ENCODE measurements at regions not wholly inside any gene's neighbourhood (a gene's known extent, or its start where the extent isn't known, plus 50 kb on each side); places are given as distances from the start of the nearest gene placed in this dataset.

DNA sequence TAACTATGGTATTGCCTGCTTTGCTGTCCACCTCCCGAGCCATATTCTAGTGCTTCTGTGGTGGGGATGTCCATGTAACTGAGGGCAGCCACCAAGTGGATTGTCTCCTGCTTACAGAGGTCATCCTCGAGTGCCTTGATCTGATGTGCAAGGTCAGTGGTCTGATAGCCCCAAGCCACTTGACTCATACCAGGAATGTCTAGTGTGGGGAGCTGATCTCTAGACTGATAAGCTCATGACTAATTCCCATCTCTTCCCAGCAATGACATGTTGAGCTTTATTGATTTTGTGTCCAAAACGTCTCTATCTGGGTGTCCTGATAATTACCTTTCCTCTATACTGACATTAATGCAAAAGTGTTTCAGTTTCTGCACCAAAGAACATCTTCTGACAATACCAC is 168.4 kb upstream of the WDR1 start:
- intact Hi-C loops (cut with DNase I) = no loop called here
- no peaks in the 10 kb centered on the region for H3K9me3 ChIP-seq (ENCODE audit: control insufficient read depth in 2 of 3, insufficient read depth in 1 of 3, low read length in 3 of 3)
- DNase-seq (no peak), FAIRE-seq (no peak)
- TF ChIP-seq, protein P1, sequence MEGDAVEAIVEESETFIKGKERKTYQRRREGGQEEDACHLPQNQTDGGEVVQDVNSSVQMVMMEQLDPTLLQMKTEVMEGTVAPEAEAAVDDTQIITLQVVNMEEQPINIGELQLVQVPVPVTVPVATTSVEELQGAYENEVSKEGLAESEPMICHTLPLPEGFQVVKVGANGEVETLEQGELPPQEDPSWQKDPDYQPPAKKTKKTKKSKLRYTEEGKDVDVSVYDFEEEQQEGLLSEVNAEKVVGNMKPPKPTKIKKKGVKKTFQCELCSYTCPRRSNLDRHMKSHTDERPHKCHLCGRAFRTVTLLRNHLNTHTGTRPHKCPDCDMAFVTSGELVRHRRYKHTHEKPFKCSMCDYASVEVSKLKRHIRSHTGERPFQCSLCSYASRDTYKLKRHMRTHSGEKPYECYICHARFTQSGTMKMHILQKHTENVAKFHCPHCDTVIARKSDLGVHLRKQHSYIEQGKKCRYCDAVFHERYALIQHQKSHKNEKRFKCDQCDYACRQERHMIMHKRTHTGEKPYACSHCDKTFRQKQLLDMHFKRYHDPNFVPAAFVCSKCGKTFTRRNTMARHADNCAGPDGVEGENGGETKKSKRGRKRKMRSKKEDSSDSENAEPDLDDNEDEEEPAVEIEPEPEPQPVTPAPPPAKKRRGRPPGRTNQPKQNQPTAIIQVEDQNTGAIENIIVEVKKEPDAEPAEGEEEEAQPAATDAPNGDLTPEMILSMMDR (IDR thresholded peaks at IDR 0.05; ENCODE audit: borderline replicate concordance, extremely low read depth, insufficient read depth) = no peak
- H3K9ac ChIP-seq (ENCODE audit: low read length in 3 of 3) = no peak overlapping the region
- H3K4me1 ChIP-seq (ENCODE audit: control insufficient read depth in 2 of 3, insufficient read depth in 2 of 3, low read depth in 1 of 3, low read length in 3 of 3) = no peaks in the 10 kb centered on the region
- H3K36me3 ChIP-seq (ENCODE audit: control insufficient read depth in 2 of 3, insufficient read depth in 3 of 3, low read length in 3 of 3) = no peaks in the 10 kb centered on the region
- no peak overlapping the region for H3K4me3 ChIP-seq (ENCODE audit: low read length in 3 of 3)
- H3K27me3 ChIP-seq (ENCODE audit: control insufficient read depth, insufficient read depth, low read length) = no peaks in the 10 kb centered on the region
- no peak overlapping the region for H3K27ac ChIP-seq (ENCODE audit: low read depth in 2 of 2, low read length in 2 of 2)

DNA sequence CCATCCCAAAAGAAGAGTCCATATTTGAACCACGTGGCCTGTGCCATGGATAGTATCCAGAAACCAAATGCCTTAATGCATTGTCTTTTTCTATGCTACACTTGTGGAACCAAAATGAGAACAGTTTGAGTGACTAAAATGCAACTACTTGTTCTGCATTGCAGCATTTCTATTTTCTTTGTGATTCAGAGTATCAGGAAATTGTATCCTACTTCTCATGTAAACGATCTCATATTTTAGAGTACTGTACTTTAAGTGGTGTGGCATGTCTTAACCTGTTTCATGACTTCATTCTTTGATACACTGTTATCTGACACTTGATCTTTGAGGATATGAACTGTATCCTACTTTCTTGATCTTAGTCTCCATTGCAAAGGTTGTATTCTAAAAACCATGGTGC is 167.2 kb upstream of the WDR1 start:
- no peaks in the 10 kb centered on the region for H3K27me3 ChIP-seq (ENCODE audit: control insufficient read depth, insufficient read depth, low read length)
- intact Hi-C loops (cut with DNase I) = no loop called here
- H3K4me3 ChIP-seq (ENCODE audit: low read length in 3 of 3) = no peak overlapping the region
- H3K4me1 ChIP-seq (ENCODE audit: control insufficient read depth in 2 of 3, insufficient read depth in 2 of 3, low read depth in 1 of 3, low read length in 3 of 3) = no peaks in the 10 kb centered on the region
- H3K36me3 ChIP-seq (ENCODE audit: control insufficient read depth in 2 of 3, insufficient read depth in 3 of 3, low read length in 3 of 3) = no peaks in the 10 kb centered on the region
- DNase-seq (no peak), FAIRE-seq (no peak)
- no peak overlapping the region for H3K9ac ChIP-seq (ENCODE audit: low read length in 3 of 3)
- no peak overlapping the region for H3K27ac ChIP-seq (ENCODE audit: low read depth in 2 of 2, low read length in 2 of 2)
- TF ChIP-seq, protein P1 (IDR thresholded peaks at IDR 0.05; ENCODE audit: borderline replicate concordance, extremely low read depth, insufficient read depth) = no peak
- H3K9me3 ChIP-seq (ENCODE audit: control insufficient read depth in 2 of 3, insufficient read depth in 1 of 3, low read length in 3 of 3) = no peaks in the 10 kb centered on the region

DNA sequence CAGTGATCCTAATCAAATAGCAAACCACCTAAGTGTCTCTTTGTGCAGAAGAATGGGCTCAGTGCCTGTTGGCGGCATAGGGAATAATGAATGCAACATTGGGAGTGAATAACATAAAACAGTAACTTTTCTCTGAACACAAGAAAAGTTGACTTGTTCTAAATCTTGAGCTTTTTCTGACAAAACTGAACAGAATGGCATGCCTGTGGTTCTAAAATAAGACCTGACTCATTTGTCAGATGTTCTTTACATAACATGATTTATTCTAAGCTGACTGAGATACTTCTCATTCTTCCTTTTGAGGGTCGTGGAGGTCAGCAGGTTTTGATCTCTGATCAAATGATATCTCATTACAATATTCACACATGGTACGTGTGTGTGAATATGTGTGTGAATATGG is 165.4 kb upstream of the WDR1 start:
- DNase-seq = no peak
- H3K27ac ChIP-seq (ENCODE audit: low read depth in 2 of 2, low read length in 2 of 2) = no peak overlapping the region
- no peak overlapping the region for H3K9ac ChIP-seq (ENCODE audit: low read length in 3 of 3)
- TF ChIP-seq, protein P1 (IDR thresholded peaks at IDR 0.05; ENCODE audit: borderline replicate concordance, extremely low read depth, insufficient read depth) = no peak
- no peaks in the 10 kb centered on the region for H3K4me1 ChIP-seq (ENCODE audit: control insufficient read depth in 2 of 3, insufficient read depth in 2 of 3, low read depth in 1 of 3, low read length in 3 of 3)
- H3K27me3 ChIP-seq (ENCODE audit: control insufficient read depth, insufficient read depth, low read length) = no peaks in the 10 kb centered on the region
- H3K9me3 ChIP-seq (ENCODE audit: control insufficient read depth in 2 of 3, insufficient read depth in 1 of 3, low read length in 3 of 3) = no peaks in the 10 kb centered on the region
- FAIRE-seq = no peak
- no peak overlapping the region for H3K4me3 ChIP-seq (ENCODE audit: low read length in 3 of 3)
- intact Hi-C loops (cut with DNase I) = no loop called here
- H3K36me3 ChIP-seq (ENCODE audit: control insufficient read depth in 2 of 3, insufficient read depth in 3 of 3, low read length in 3 of 3) = no peaks in the 10 kb centered on the region

DNA sequence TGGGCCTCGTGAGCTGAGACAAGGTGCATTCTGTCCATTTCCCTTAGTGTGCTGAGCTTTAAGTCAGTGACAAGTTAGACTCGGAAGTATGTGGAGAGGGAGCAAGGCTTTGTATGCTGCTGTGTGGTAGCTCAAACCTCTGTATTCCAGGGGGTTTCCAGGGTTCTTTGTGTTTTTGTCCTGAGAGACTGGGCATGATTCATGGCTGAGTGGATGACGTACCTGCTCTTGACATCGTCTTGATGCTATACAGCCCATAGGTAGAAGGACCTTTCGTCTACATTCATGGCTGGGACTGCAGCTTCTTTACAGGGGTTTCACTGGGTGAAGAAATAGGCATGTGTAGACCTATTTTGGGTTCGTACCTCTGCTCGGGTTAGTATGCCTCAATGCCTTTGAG is 162.7 kb upstream of the WDR1 start:
- H3K4me1 ChIP-seq (ENCODE audit: control insufficient read depth in 2 of 3, insufficient read depth in 2 of 3, low read depth in 1 of 3, low read length in 3 of 3) = no peaks in the 10 kb centered on the region
- no peaks in the 10 kb centered on the region for H3K27me3 ChIP-seq (ENCODE audit: control insufficient read depth, insufficient read depth, low read length)
- H3K27ac ChIP-seq (ENCODE audit: low read depth in 2 of 2, low read length in 2 of 2) = no peak overlapping the region
- no peaks in the 10 kb centered on the region for H3K36me3 ChIP-seq (ENCODE audit: control insufficient read depth in 2 of 3, insufficient read depth in 3 of 3, low read length in 3 of 3)
- intact Hi-C loops (cut with DNase I) = no loop called here
- H3K9me3 ChIP-seq (ENCODE audit: control insufficient read depth in 2 of 3, insufficient read depth in 1 of 3, low read length in 3 of 3) = no peaks in the 10 kb centered on the region
- H3K4me3 ChIP-seq (ENCODE audit: low read length in 3 of 3) = no peak overlapping the region
- DNase-seq = no peak
- no peak overlapping the region for H3K9ac ChIP-seq (ENCODE audit: low read length in 3 of 3)
- TF ChIP-seq, protein P1 (IDR thresholded peaks at IDR 0.05; ENCODE audit: borderline replicate concordance, extremely low read depth, insufficient read depth) = no peak
- no peak for FAIRE-seq
